Psoas muscle (tissue), 7 donors: ENCODE measurements at regions not wholly inside any gene's neighbourhood (a gene's known extent, or its start where the extent isn't known, plus 50 kb on each side); places are given as distances from the start of the nearest gene placed in this dataset.
"Not testable (repeated sequence)": the region's sequence is repeated elsewhere in the genome, so short reads cannot be mapped to it uniquely, and the experiment has no call there.

Experiments used
- ATAC-seq, 4 donors: fragments of 200-7000 bp; cut with Tn5 transposase; one replicate each; pipeline ENCODE4 v1.9.1; 2020; ENCODE audit warnings: moderate library complexity in 3 of 4, mild to moderate bottlenecking in 2 of 4
- DNase-seq, 2 donors: peaks; one replicate each; pipeline ENCODE4 v3.0.0-alpha.2; 2020
- H3K27ac ChIP-seq: fragments of 200-600 bp; one replicate; pipeline ENCODE4 v1.8.0; 2022
- H3K27me3 ChIP-seq, 3 donors: fragments of 200-600 bp in 1 of 3; one replicate each; pipeline versions ENCODE4 v1.6.1 to v1.8.0; 2013 to 2022; ENCODE audit warnings: low read length in 2 of 3, mild to moderate bottlenecking in 2 of 3, moderate library complexity in 1 of 3; ENCODE audit not compliant: insufficient read depth in 3 of 3
- H3K36me3 ChIP-seq, 2 donors: fragments of 200-600 bp in 1 of 2; one replicate each; pipeline versions ENCODE4 v1.6.1 to v1.8.0; 2013 to 2022; ENCODE audit warnings: low read depth in 1 of 2, mild to moderate bottlenecking in 1 of 2, moderate library complexity in 1 of 2; ENCODE audit not compliant: insufficient read depth in 1 of 2
- H3K4me1 ChIP-seq: fragments of 200-600 bp; one replicate; pipeline ENCODE4 v1.8.0; 2022
- H3K4me3 ChIP-seq: fragments of 200-600 bp; one replicate; pipeline ENCODE4 v1.8.0; 2022; ENCODE audit warnings: mild to moderate bottlenecking
- H3K9me3 ChIP-seq: fragments of 200-600 bp; one replicate; pipeline ENCODE4 v1.8.0; 2022
- CTCF ChIP-seq: fragments of 200-600 bp; IDR thresholded peaks from one replicate; pipeline ENCODE4 v1.8.0; 2022; ENCODE audit warnings: antibody characterized with exemption
- WGBS, 3 donors: extraction: QIAGEN DNeasy Blood & Tissue Kit; methylation state at CpG; one replicate each; pipeline versions ENCODE4 v1.1.6 to v1.1.7; 2013; 5-methylcytosine and 5-hydroxymethylcytosine counted together
- intact Hi-C, 2 donors: fragments of 100-400 bp; cut with DNase I; formaldehyde crosslinking; loops; one replicate each; pipeline versions ENCODE4 v1.11.0 to v1.14.2; 2022
- donor health status: healthy with polysubstance abuse.
- donor health status: DM: no; HTN: no; CAD: no; lungs with moderate emphysema.
- donor health status: Bipolar disorder and iron deficiency.
- donor health status: healthy.
- donor health status: DM: yes; HTN: yes; CAD: no.
- donor health status: DM: no; HTN: no; CAD: no.
- donor health status: DM: yes; HTN: yes; CAD: no.

- DNase-seq = peak in 1 of 2 donors; percentile 40
- ATAC-seq = no peak
- WGBS, 3 donors = 56 to 75% (median 57%) methylated on average over 3 of the region's 3 CpGs
- intact Hi-C loops = no loop called here
- H3K4me3 ChIP-seq = no peak overlapping the region
- H3K36me3 ChIP-seq = no peaks in the 10 kb centered on the region
- no peak for TF ChIP-seq CTCF
- H3K9me3 ChIP-seq = no peaks in the 10 kb centered on the region
- H3K4me1 ChIP-seq = no peaks in the 10 kb centered on the region
- H3K27me3 ChIP-seq = no peaks in the 10 kb centered on the region
- H3K27ac ChIP-seq = no peak overlapping the region
Measured at GRCh38 chr3:139122221-139122581, 77.5 kb upstream of the PRR23C start.

GRCh38 chr3:139122612-139123011, 77.9 kb upstream of the PRR23C start:
- no peaks in the 10 kb centered on the region for H3K27me3 ChIP-seq
- TF ChIP-seq CTCF = no peak
- WGBS, 3 donors = 90 to 96% (median 93%) methylated on average over 2 of the region's 2 CpGs
- no peak overlapping the region for H3K4me3 ChIP-seq
- H3K36me3 ChIP-seq = no peaks in the 10 kb centered on the region
- no peak for ATAC-seq
- H3K27ac ChIP-seq = no peak overlapping the region
- intact Hi-C loops = no loop called here
- no peak for DNase-seq
- no peaks in the 10 kb centered on the region for H3K4me1 ChIP-seq
- no peaks in the 10 kb centered on the region for H3K9me3 ChIP-seq

- no peak for TF ChIP-seq CTCF
- no peak for DNase-seq
- 28 to 38% (median 31%) methylated on average over 10 of the region's 10 CpGs for WGBS, 3 donors
Measured at GRCh38 chr3:139123377-139124095, 78.8 kb upstream of the PRR23C start.

GRCh38 chr3:139124197-139124596, 79.5 kb upstream of the PRR23C start:
- H3K27ac ChIP-seq = no peak overlapping the region
- DNase-seq (no peak), ATAC-seq (no peak)
- H3K4me3 ChIP-seq = no peak overlapping the region
- WGBS, 3 donors = 82 to 89% (median 84%) methylated on average over 2 of the region's 2 CpGs
- no peaks in the 10 kb centered on the region for H3K9me3 ChIP-seq
- H3K27me3 ChIP-seq = no peaks in the 10 kb centered on the region
- H3K36me3 ChIP-seq = no peaks in the 10 kb centered on the region
- TF ChIP-seq CTCF = no peak
- intact Hi-C loops = no loop called here
- no peaks in the 10 kb centered on the region for H3K4me1 ChIP-seq

More at GRCh38 chr3:139123377-139124095, 78.8 kb upstream of the PRR23C start:
- Histone ChIP-seq H3K9me3 (no peaks in the 10 kb centered on the region), H3K4me1 (no peaks in the 10 kb centered on the region), H3K4me3 (no peak overlapping the region), H3K27ac (no peak overlapping the region), H3K36me3 (no peaks in the 10 kb centered on the region), H3K27me3 (no peaks in the 10 kb centered on the region)
- intact Hi-C loops = no loop called here
- no peak for ATAC-seq

- ATAC-seq (no peak), DNase-seq (no peak)
- intact Hi-C loops = no loop called here
- no peaks in the 10 kb centered on the region for H3K27me3 ChIP-seq
- no peaks in the 10 kb centered on the region for H3K4me1 ChIP-seq
- no peaks in the 10 kb centered on the region for H3K9me3 ChIP-seq
- H3K27ac ChIP-seq = no peak overlapping the region
- 80 to 86% (median 83%) methylated on average over 1 of the region's 1 CpG for WGBS, 3 donors
- H3K36me3 ChIP-seq = no peaks in the 10 kb centered on the region
- H3K4me3 ChIP-seq = no peak overlapping the region
- TF ChIP-seq CTCF = no peak
Measured at GRCh38 chr3:139127101-139127500, 82.4 kb upstream of the PRR23C start.

- intact Hi-C loops, H3K27ac ChIP-seq, ATAC-seq, H3K36me3 ChIP-seq, H3K9me3 ChIP-seq, DNase-seq, H3K4me3 ChIP-seq, H3K27me3 ChIP-seq, H3K4me1 ChIP-seq: not testable (repeated sequence)
- 94 to 96% (median 95%) methylated on average over 12 of the region's 12 CpGs for WGBS, 3 donors
Measured at GRCh38 chr3:139127629-139128028, 82.9 kb upstream of the PRR23C start.
